Thyroid gland (tissue), 4 donors: ENCODE measurements at regions not wholly inside any gene's neighbourhood (a gene's known extent, or its start where the extent isn't known, plus 50 kb on each side); places are given as distances from the start of the nearest gene placed in this dataset.
"Not testable (repeated sequence)": the region's sequence is repeated elsewhere in the genome, so short reads cannot be mapped to it uniquely, and the experiment has no call there.

Source experiments
- POLR2A ChIP-seq, 2 donors: fragments of 450-650 bp; IDR thresholded peaks; one replicate each; pipeline ENCODE4 v1.6.1; 2017; ENCODE audit warnings: antibody characterized with exemption in 2 of 2, mild to moderate bottlenecking in 2 of 2, moderate library complexity in 1 of 2
- TF ChIP-seq, protein P1 (sequence below), 6 experiments: fragments of 200-600 bp in 3 of 6; fragments of 450-650 bp in 3 of 6; sonication (generic) in 3 of 6; IDR thresholded peaks; one replicate each; pipeline ENCODE4 v1.5.1; 2016 to 2019; ENCODE audit warnings: antibody characterized with exemption in 6 of 6, mild to moderate bottlenecking in 2 of 6, inconsistent platforms in 1 of 6, moderate library complexity in 1 of 6

DNA sequence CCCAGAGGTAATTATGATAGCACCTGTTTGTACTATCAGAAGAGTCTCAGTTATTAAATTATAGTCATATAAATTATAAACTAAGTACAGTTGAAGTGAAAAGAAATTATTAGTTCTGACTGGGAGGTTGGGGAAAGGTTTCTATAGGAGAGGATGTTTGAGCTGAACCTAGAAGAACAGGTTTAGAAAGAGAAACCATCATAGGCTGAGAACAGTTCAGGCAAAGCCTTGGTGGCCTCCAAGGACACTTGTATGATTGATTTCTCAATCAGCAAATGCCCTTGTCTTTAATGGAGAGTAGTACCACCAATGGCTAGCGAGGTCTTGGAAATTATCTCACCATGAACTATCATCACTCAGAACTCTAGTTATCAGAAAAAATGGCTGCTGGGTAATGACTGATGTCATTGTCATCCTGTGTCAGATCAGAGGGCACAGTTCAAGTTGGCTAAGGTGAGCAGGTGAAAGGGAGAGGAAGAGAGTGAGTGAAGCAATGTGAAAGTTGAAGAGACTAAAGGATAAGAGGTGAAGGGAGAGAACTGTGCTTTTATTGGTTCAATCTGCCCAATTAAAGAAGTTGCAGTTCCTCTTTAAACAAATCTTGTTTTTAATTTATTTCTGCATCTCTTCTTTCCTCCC is 105.8 kb upstream of the NBPF8 start:
- TF ChIP-seq, protein P1, sequence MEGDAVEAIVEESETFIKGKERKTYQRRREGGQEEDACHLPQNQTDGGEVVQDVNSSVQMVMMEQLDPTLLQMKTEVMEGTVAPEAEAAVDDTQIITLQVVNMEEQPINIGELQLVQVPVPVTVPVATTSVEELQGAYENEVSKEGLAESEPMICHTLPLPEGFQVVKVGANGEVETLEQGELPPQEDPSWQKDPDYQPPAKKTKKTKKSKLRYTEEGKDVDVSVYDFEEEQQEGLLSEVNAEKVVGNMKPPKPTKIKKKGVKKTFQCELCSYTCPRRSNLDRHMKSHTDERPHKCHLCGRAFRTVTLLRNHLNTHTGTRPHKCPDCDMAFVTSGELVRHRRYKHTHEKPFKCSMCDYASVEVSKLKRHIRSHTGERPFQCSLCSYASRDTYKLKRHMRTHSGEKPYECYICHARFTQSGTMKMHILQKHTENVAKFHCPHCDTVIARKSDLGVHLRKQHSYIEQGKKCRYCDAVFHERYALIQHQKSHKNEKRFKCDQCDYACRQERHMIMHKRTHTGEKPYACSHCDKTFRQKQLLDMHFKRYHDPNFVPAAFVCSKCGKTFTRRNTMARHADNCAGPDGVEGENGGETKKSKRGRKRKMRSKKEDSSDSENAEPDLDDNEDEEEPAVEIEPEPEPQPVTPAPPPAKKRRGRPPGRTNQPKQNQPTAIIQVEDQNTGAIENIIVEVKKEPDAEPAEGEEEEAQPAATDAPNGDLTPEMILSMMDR (IDR thresholded peaks at IDR 0.05), result not testable (repeated sequence)
- not testable (repeated sequence) for TF ChIP-seq POLR2A (IDR thresholded peaks at IDR 0.05)
